Common myeloid progenitor, CD34-positive (primary cell): ENCODE measurements at regions not wholly inside any gene's neighbourhood (a gene's known extent, or its start where the extent isn't known, plus 50 kb on each side); places are given as distances from the start of the nearest gene placed in this dataset.

Experiments
- CTCF ChIA-PET: fragments of 350-600 bp; sonication (Branson Sonifier 250); formaldehyde crosslinking; loops from one replicate; lab custom pipeline; 2021; ENCODE audit warnings: antibody characterized with exemption; lab: Charles Lee
- POLR2A ChIA-PET: fragments of 350-600 bp; sonication (Branson Sonifier 250); formaldehyde crosslinking; loops from one replicate; lab custom pipeline; 2021; ENCODE audit warnings: antibody characterized with exemption; lab: Charles Lee
- DNase-seq, 3 donors: peaks; one replicate each; pipeline versions ENCODE4 v3.0.0 to v3.0.0-alpha.2; 2013
- H3K27ac ChIP-seq, 2 experiments: 1 replicate in 1 of 2; 2 replicates in 1 of 2; pipeline ENCODE4 v1.7.0; 2013; ENCODE audit warnings: inconsistent platforms in 2 of 2, low read length in 2 of 2, mild to moderate bottlenecking in 2 of 2, low read depth in 1 of 2, moderate library complexity in 1 of 2; ENCODE audit not compliant: severe bottlenecking in 2 of 2, insufficient read depth in 1 of 2, poor library complexity in 1 of 2
- H3K27me3 ChIP-seq, 5 experiments: replicated peaks in 2 of 5; 1 replicate in 3 of 5; 2 replicates in 2 of 5; pipeline versions ENCODE4 v1.6.1 to v1.7.0; 2013; ENCODE audit warnings: low read length in 4 of 5, mild to moderate bottlenecking in 2 of 5, moderate library complexity in 2 of 5, inconsistent platforms in 1 of 5; ENCODE audit not compliant: insufficient read depth in 5 of 5, control insufficient read depth in 4 of 5
- H3K36me3 ChIP-seq, 4 experiments: 1 replicate in 2 of 4; 2 replicates in 2 of 4; pipeline versions ENCODE4 v1.6.1 to v1.7.0; 2013; ENCODE audit warnings: low read length in 3 of 4, control low read depth in 1 of 4, mild to moderate bottlenecking in 1 of 4; ENCODE audit not compliant: control insufficient read depth in 4 of 4, insufficient read depth in 4 of 4
- H3K4me1 ChIP-seq, 4 experiments: 1 replicate in 3 of 4; 2 replicates in 1 of 4; pipeline versions ENCODE4 v1.6.1 to v1.7.1; 2013; ENCODE audit warnings: low read length in 3 of 4, mild to moderate bottlenecking in 3 of 4, control low read depth in 1 of 4, inconsistent platforms in 1 of 4, moderate library complexity in 1 of 4; ENCODE audit not compliant: control insufficient read depth in 4 of 4, insufficient read depth in 4 of 4; ENCODE audit errors: control extremely low read depth in 1 of 4
- H3K4me3 ChIP-seq, 7 experiments: 1 replicate in 4 of 7; 2 replicates in 3 of 7; pipeline versions ENCODE4 v1.5.1 to v1.7.0; 2013; ENCODE audit warnings: mild to moderate bottlenecking in 7 of 7, low read length in 6 of 7, moderate library complexity in 6 of 7, inconsistent platforms in 2 of 7, low read depth in 2 of 7, control low read depth in 1 of 7; ENCODE audit not compliant: insufficient read depth in 4 of 7, control insufficient read depth in 1 of 7; ENCODE audit errors: extremely low read depth in 1 of 7
- H3K9me3 ChIP-seq, 5 experiments: 1 replicate in 4 of 5; 2 replicates in 1 of 5; pipeline versions ENCODE4 v1.6.1 to v1.7.1; 2013; ENCODE audit warnings: low read length in 4 of 5, mild to moderate bottlenecking in 2 of 5, inconsistent platforms in 1 of 5, low read depth in 1 of 5, moderate library complexity in 1 of 5; ENCODE audit not compliant: control insufficient read depth in 4 of 5, insufficient read depth in 2 of 5; ENCODE audit errors: control extremely low read depth in 1 of 5
- WGBS: methylation state at CpG from one replicate; pipeline ENCODE4 v1.1.5; 2013; ENCODE audit not compliant: insufficient coverage; 5-methylcytosine and 5-hydroxymethylcytosine counted together

- Histone ChIP-seq H3K4me3 (no peak overlapping the region), H3K9me3 (no peaks in the 10 kb centered on the region), H3K27ac (no peak overlapping the region), H3K36me3 (no peaks in the 10 kb centered on the region), H3K27me3 (no peaks in the 10 kb centered on the region), H3K4me1 (peaks cover 2 to 13% (median 10%) of the 10 kb centered on the region in 4 experiments)
- no CpG with 5 or more reads among the region's 1 CpG for WGBS
- CTCF ChIA-PET, result interaction anchor here (0.7 to 1.1 kb wide), 2 partner anchors 18 to 20 kb away, joined by 3 read pairs; no protein-coding TSS in a partner anchor
- no peak for DNase-seq
- POLR2A ChIA-PET, result no interaction called here
These were observed 236.2 kb upstream of the SERP2 start for GRCh38 chr13:44137466-44137865.

GRCh38 chr13:44140146-44140545 is 233.5 kb upstream of the SERP2 start:
- ChIA-PET POLR2A (interaction anchor here (0.9 kb wide), 1 partner anchor 23 kb away, joined by 4 read pairs; no protein-coding TSS in a partner anchor), CTCF (interaction anchor here (0.8 to 2.4 kb wide), 5 partner anchors 15 to 103 kb away, joined by 3 to 7 read pairs (median 5); no protein-coding TSS in a partner anchor)
- H3K36me3 ChIP-seq, result no peaks in the 10 kb centered on the region
- no peaks in the 10 kb centered on the region for H3K9me3 ChIP-seq
- no peak overlapping the region for H3K4me3 ChIP-seq
- no peak for DNase-seq
- H3K27me3 ChIP-seq, result no peaks in the 10 kb centered on the region
- H3K27ac ChIP-seq, result no peak overlapping the region
- peaks cover 6 to 14% (median 10%) of the 10 kb centered on the region in 4 experiments for H3K4me1 ChIP-seq
- 94% methylated on average over 5 of the region's 7 CpGs for whole genome bisulfite sequencing

GRCh38 chr13:44140888-44141724 is 232.5 kb upstream of the SERP2 start:
- Histone ChIP-seq H3K27me3 (no peaks in the 10 kb centered on the region), H3K27ac (peak overlapping the region; percentile 75 to 89), H3K4me3 (peak overlapping the region; percentile 22 to 80 (median 70)), H3K9me3 (no peaks in the 10 kb centered on the region), H3K4me1 (peaks cover 6 to 14% (median 10%) of the 10 kb centered on the region in 4 experiments), H3K36me3 (no peaks in the 10 kb centered on the region)
- WGBS, result 28% methylated on average over 12 of the region's 13 CpGs
- peak in 2 of 3 donors; percentile 31 to 41 for DNase-seq
- CTCF ChIA-PET, result interaction anchor here (0.7 to 2.4 kb wide), 5 partner anchors 23 to 233 kb away, joined by 3 to 7 read pairs (median 4); no protein-coding TSS in a partner anchor
- POLR2A ChIA-PET, result interaction anchor here (0.7 to 1.0 kb wide), 3 partner anchors 24 to 102 kb away, joined by 3 to 4 read pairs (median 4); no protein-coding TSS in a partner anchor

- peak overlapping the region; percentile 75 to 89 for H3K27ac ChIP-seq
- H3K4me1 ChIP-seq, result peaks cover 6 to 14% (median 10%) of the 10 kb centered on the region in 4 experiments
- peak overlapping the region; percentile 22 to 80 (median 75) for H3K4me3 ChIP-seq
- ChIA-PET POLR2A (interaction anchor here (0.7 to 1.0 kb wide), 2 partner anchors 96 to 101 kb away, joined by 3 to 4 read pairs; no protein-coding TSS in a partner anchor), CTCF (interaction anchor here (0.7 kb wide), 1 partner anchor 117 kb away, joined by 4 read pairs; no protein-coding TSS in a partner anchor)
- no peaks in the 10 kb centered on the region for H3K9me3 ChIP-seq
- peak; percentile 83 to 92 (median 92) for DNase-seq
- WGBS, result under 1% methylated on average over 45 of the region's 84 CpGs
- H3K36me3 ChIP-seq, result no peaks in the 10 kb centered on the region
- no peaks in the 10 kb centered on the region for H3K27me3 ChIP-seq
These were observed 231.7 kb upstream of the SERP2 start for GRCh38 chr13:44141725-44142539.

- WGBS, result 22% methylated on average over 3 of the region's 7 CpGs
- CTCF ChIA-PET, result no interaction called here
- POLR2A ChIA-PET, result no interaction called here
These were observed 231.1 kb upstream of the SERP2 start for GRCh38 chr13:44142540-44142867.

GRCh38 chr13:44142941-44143665 is 230.5 kb upstream of the SERP2 start:
- H3K36me3 ChIP-seq, result no peaks in the 10 kb centered on the region
- peaks cover 6 to 14% (median 10%) of the 10 kb centered on the region in 4 experiments for H3K4me1 ChIP-seq
- POLR2A ChIA-PET, result no interaction called here
- H3K27me3 ChIP-seq, result no peaks in the 10 kb centered on the region
- CTCF ChIA-PET, result interaction anchor here (0.9 kb wide), 2 partner anchors 12 to 25 kb away, joined by 3 to 5 read pairs; no protein-coding TSS in a partner anchor
- no peak overlapping the region for H3K27ac ChIP-seq
- WGBS, result 80% methylated on average over 1 of the region's 4 CpGs
- DNase-seq, result no peak
- no peaks in the 10 kb centered on the region for H3K9me3 ChIP-seq
- peak overlapping the region in 2 of 7 experiments; percentile 73 to 75 for H3K4me3 ChIP-seq

More at GRCh38 chr13:44142540-44142867, 231.1 kb upstream of the SERP2 start:
- Histone ChIP-seq H3K4me3 (peak overlapping the region in 6 of 7 experiments; percentile 62 to 77 (median 74)), H3K27me3 (no peaks in the 10 kb centered on the region), H3K4me1 (peaks cover 6 to 14% (median 10%) of the 10 kb centered on the region in 4 experiments), H3K27ac (peak overlapping the region; percentile 36 to 76), H3K9me3 (no peaks in the 10 kb centered on the region), H3K36me3 (no peaks in the 10 kb centered on the region)
- DNase-seq, result no peak
